Neural progenitor cell (in vitro differentiated cells): ENCODE measurements at regions not wholly inside any gene's neighbourhood (a gene's known extent, or its start where the extent isn't known, plus 50 kb on each side); places are given as distances from the start of the nearest gene placed in this dataset.

Experiments
- CTCF ChIP-seq: fragments of 200-600 bp; sonication (generic); IDR thresholded peaks from 2 replicates; pipeline ENCODE4 v1.5.1; 2017; ENCODE audit warnings: antibody characterized with exemption, mild to moderate bottlenecking
- EZH2 ChIP-seq: fragments of 200-600 bp; sonication (generic); IDR thresholded peaks from 2 replicates; pipeline ENCODE4 v1.6.1; 2017; ENCODE audit warnings: antibody characterized with exemption, mild to moderate bottlenecking, moderate library complexity
- EZH2phosphoT487 ChIP-seq: fragments of 200-600 bp; sonication (generic); IDR thresholded peaks from 2 replicates; pipeline ENCODE4 v1.6.1; 2017; ENCODE audit warnings: antibody characterized with exemption

GRCh38 chrX:141969706-141970105 lies 66.0 kb downstream of the MAGEC1 start:
- TF ChIP-seq EZH2, result no peak
- TF ChIP-seq CTCF, result no peak
- TF ChIP-seq EZH2phosphoT487, result no peak
